ENCODE measurements at regions not wholly inside any gene's neighbourhood (a gene's known extent, or its start where the extent isn't known, plus 50 kb on each side); places are given as distances from the start of the nearest gene placed in this dataset.
"Not testable (repeated sequence)": the region's sequence is repeated elsewhere in the genome, so short reads cannot be mapped to it uniquely, and the experiment has no call there.

GRCh38 chr2:75324141-75324540 is 124.8 kb upstream of the TACR1 start:
- no peak for DNase-seq

- no peak for DNase-seq
These were observed 122.2 kb upstream of the TACR1 start for GRCh38 chr2:75321599-75321922.

- no peak for DNase-seq
These were observed 121.7 kb upstream of the TACR1 start for GRCh38 chr2:75320898-75321598.

- DNase-seq = no peak
These were observed 120.6 kb upstream of the TACR1 start for GRCh38 chr2:75319951-75320350.

GRCh38 chr2:75317802-75318201 is 118.5 kb upstream of the TACR1 start:
- DNase-seq = no peak

- DNase-seq = no peak
These were observed 118.0 kb upstream of the TACR1 start for GRCh38 chr2:75317316-75317715.

GRCh38 chr2:75315436-75315835 is 116.1 kb upstream of the TACR1 start:
- no peak for DNase-seq

GRCh38 chr2:75311993-75312392 is 112.7 kb upstream of the TACR1 start:
- peak; percentile 11 for DNase-seq

- DNase-seq = no peak
These were observed 112.2 kb upstream of the TACR1 start for GRCh38 chr2:75311521-75311920.

GRCh38 chr2:75310876-75311275 is 111.6 kb upstream of the TACR1 start:
- DNase-seq = no peak

GRCh38 chr2:75309596-75310463 is 110.5 kb upstream of the TACR1 start:
- DNase-seq = no peak

GRCh38 chr2:75303227-75303626 is 103.9 kb upstream of the TACR1 start:
- no peak for DNase-seq

GRCh38 chr2:75294362-75294761 is 95.0 kb upstream of the TACR1 start:
- no peak for DNase-seq

GRCh38 chr2:75292826-75293225 is 93.5 kb upstream of the TACR1 start:
- no peak for DNase-seq

- no peak for DNase-seq
These were observed 91.4 kb upstream of the TACR1 start for GRCh38 chr2:75290600-75291150.

GRCh38 chr2:75289771-75290170 is 90.5 kb upstream of the TACR1 start:
- DNase-seq = no peak

- DNase-seq = not testable (repeated sequence)
These were observed 89.9 kb upstream of the TACR1 start for GRCh38 chr2:75289178-75289577.

- no peak for DNase-seq
These were observed 89.4 kb upstream of the TACR1 start for GRCh38 chr2:75288760-75289159.

GRCh38 chr2:75287624-75288316 is 88.5 kb upstream of the TACR1 start:
- DNase-seq = no peak

- no peak for DNase-seq
These were observed 85.0 kb upstream of the TACR1 start for GRCh38 chr2:75284345-75284744.

GRCh38 chr2:75278821-75279379 is 79.6 kb upstream of the TACR1 start:
- no peak for DNase-seq

- no peak for DNase-seq
These were observed 79.0 kb upstream of the TACR1 start for GRCh38 chr2:75278314-75278713.

GRCh38 chr2:75277111-75277510 is 77.8 kb upstream of the TACR1 start:
- DNase-seq = no peak
